Spleen (tissue), 7 donors: ENCODE measurements at regions not wholly inside any gene's neighbourhood (a gene's known extent, or its start where the extent isn't known, plus 50 kb on each side); places are given as distances from the start of the nearest gene placed in this dataset.

ENCODE experiments used
- CTCF ChIP-seq, 11 experiments: fragments of 200-600 bp in 7 of 11; fragments of 450-650 bp in 4 of 11; sonication (generic) in 4 of 11; IDR thresholded peaks in 8 of 11; conservative IDR thresholded peaks in 3 of 11; 1 replicate in 7 of 11; 2 replicates in 4 of 11; pipeline versions ENCODE4 v1.4.0 to v1.8.0; 2016 to 2021; ENCODE audit warnings: antibody characterized with exemption in 11 of 11, inconsistent platforms in 4 of 11, mild to moderate bottlenecking in 1 of 11
- POLR2A ChIP-seq, 3 donors: fragments of 450-650 bp; IDR thresholded peaks; one replicate each; pipeline ENCODE4 v1.5.1; 2017; ENCODE audit warnings: antibody characterized with exemption in 3 of 3, mild to moderate bottlenecking in 1 of 3
- POLR2AphosphoS5 ChIP-seq, 3 donors: sonication (generic); formaldehyde crosslinking; IDR thresholded peaks; one replicate each; pipeline ENCODE4 v1.5.1; 2017; ENCODE audit warnings: antibody characterized with exemption in 3 of 3
- donor health status: DM: no; HTN: no; CAD: no; lungs with moderate emphysema.
- donor health status: DM: no; HTN: no; CAD: no.
- donor health status: DM: no; HTN: no; CAD: no.

DNA sequence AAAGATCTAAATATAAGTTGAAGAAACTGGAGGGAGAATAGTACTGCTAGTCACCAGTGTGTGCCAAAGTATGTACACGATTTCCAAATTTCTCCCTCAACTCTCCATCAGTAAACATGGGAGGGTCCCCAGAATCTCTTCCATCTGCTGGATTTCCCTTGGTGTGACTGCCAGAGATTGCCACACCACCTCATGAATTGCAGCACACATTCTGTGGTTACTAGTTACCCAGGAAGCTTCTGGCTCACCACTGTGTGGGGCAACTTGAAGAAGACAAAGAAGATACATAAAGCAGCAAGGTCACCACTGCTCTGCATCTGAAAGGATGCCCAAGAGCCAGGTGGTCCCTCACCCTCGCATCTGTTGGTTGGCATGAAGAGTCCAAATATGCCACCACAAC lies 191.7 kb upstream of the ESRRG start:
- TF ChIP-seq CTCF (IDR thresholded peaks at IDR 0.05 in 8 of 11, conservative IDR thresholded peaks at IDR 0.05 in 3 of 11) (no peak), POLR2A (IDR thresholded peaks at IDR 0.05) (no peak), POLR2AphosphoS5 (IDR thresholded peaks at IDR 0.05) (no peak)
